DMS79 treated with DMSO at 0.1 percent for 48 hours (cell line): ENCODE measurements at regions not wholly inside any gene's neighbourhood (a gene's known extent, or its start where the extent isn't known, plus 50 kb on each side); places are given as distances from the start of the nearest gene placed in this dataset.

ENCODE experiments used
- DNase-seq: peaks from one replicate; lab custom pipeline; 2025; lab: John Stamatoyannopoulos, UW

DNA sequence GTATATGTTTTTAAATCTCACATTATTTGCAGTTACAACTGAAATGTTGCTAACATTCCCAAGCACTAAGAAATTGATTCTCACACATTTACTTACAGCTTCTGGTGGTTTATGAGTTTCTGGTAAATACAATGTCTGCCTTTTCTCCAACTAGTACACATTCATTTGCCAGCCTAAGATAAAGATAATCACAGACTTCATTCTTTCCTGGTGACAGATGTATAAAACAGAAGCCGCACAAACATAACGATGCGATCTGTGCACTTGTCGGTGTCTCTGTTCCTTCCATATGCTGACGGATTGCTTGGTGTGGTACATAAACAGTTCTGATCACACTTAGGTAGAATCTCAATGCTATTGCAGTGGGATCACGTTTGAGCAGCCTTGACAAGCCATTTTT is 100.4 kb upstream of the DDX18 start:
- no peak for DNase-seq

DNA sequence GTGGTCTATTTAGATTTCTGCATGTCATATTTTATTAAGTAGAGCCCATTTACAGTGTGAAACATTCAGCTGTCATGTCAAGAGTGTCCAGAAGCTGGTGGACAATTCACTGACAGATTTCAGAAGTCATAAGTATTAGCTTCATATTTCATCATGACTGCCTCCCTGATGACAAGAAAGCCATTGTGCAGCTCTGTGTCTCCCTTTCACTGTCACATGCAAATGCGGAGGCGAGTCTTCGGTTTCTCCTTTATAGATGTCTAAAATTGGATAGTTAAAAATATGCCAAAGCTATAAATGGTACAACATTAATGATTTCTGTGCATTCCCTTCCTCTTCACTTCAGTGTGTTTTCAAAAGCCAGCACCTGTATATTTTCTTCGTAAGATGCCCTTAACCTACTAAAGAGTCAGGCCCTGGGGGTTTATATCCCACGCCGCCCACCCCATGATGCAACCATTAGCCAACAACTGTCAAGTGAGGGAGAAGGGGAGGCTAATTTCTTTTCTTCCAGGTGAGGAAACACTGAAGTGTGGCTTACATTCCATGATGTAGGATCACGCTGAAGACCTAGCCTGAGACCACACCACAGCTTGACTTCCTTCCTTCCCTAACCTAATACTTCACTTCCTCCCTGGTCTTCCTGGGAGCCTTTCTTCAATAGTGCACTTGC is 99.6 kb upstream of the DDX18 start:
- DNase-seq, result no peak

DNA sequence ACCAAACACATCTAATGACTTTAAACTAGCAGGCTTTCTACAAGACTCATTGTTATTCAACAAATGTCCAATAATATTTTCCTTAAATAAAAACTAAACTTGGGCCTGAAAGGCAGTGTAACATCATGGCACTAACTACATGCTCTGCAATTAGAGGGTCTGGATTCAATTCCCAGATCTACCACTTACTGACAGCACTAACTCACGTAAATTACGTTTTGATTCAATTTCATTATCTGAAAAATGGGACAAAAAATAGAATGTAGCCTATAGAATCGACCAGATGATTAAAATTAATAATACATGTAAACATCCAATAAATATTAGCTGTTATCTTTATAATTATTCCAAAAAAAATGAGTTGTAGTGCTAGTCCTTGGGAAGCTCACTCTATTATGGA is 98.0 kb upstream of the DDX18 start:
- DNase-seq, result no peak

DNA sequence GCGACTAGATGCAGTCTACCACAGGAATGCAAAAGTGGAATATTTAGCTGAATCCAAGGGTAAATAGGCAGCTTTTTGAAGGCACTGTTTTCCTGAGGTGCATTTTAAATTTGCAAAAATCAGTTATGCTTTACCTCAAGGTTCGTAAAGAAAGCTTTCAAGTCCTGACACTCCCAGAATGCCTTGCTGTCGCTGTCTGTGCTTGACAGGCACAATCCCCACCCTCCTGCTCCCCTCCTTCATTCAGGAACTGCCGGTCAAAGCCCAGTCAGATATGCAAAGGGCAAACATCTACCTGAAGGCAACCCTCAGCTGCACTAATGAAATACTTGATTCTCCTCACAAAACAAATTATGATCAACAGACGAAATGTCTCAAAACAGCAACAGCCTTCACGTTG is 97.4 kb upstream of the DDX18 start:
- DNase-seq, result no peak

DNA sequence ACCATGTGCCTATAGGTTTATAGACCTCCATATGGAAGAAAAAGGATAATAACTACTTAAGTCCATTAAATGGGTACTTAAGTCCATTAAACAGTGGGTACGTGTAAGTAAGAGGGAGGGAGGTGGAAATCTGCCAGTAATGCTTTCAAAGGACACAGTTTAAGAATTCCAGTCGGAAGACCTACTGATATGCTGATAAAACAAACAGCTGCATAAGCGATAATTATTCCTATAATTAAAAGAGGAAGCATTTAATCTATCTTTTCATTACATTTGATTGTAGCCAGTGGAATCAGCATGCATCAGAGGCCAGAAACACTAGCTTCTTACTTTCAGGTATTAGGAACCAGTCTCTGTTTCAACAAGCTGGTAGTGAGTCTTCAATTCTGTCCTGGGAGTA is 96.4 kb upstream of the DDX18 start:
- no peak for DNase-seq

DNA sequence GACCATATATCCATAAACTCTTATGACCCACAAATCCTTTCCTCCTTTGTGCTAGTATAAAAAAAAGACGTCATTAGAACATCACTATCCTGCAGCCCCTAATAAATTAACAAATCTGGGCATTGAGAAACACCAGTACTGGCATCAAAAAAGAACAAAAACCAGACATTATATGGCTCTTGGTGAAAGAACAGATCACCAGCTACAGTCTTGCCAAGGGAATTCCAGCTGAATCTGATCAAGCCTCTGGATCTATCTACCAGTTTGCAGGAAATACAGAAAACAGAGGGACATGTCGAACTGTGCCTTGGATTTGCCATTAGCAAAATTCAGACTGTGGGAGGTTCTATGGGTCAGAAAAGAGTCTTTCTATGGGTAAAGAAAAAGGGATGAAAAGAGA is 93.7 kb upstream of the DDX18 start:
- DNase-seq, result no peak

DNA sequence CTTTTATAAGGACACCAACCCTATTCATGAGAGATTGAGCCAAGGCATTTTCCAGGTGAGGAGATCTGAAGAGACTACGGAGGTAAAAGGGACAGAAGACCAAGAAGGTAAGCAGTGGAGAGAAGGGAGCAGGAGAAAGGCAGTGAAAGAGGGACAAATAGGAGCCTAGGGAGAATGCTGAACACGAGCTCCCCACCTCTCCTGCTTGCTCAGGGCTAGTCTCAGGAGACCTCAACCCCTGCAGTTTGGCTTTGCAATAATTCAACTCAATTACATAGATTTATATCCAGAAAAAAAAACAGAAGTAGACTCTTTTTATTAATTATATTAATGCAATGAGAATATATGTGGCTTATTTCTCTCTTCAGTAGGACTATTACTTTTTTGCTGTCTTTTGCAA is 91.0 kb upstream of the DDX18 start:
- DNase-seq, result no peak

DNA sequence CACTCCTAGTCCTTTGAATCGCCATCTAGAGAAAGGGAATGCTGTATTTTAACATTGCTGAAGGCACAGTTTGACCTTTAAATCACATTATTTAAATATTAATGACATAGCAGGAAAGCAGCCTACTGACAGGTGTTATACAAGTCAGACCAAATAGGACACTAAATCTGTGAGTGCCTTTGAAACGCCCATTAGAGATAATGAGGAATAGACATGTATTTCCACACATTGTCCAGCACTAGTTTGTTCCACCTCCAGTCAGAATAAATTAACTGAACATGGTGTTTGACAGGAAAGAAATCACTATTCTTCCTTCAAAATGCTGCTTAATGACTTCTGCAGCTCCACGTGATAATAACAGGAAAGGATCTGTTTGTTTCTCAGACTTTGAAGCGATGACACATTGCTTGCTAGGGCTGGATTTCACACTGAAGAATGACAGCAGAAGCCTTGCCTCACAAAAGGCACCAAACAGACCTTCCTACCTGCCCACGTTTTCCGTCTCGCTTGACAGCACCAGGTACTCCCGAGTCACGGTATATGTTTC is 90.5 kb upstream of the DDX18 start:
- no peak for DNase-seq

DNA sequence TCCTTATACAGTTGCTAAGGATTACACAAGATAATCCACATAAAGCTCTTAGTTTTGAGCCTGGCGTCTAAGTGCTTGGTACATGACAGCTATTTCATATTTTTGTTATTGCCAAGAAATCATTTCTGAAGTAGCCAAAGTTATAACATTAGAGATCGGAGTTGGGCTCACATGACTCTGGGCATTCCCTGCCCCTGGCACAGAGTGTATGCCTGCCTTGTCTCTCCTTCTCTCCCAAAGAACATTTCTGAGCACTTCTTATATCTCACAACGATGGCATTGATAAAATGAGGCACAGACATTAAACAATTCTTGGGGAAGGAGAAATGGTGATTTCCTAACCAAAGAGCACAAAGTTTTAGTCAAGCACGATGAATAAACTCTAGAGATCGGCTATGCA is 87.7 kb upstream of the DDX18 start:
- no peak for DNase-seq

DNA sequence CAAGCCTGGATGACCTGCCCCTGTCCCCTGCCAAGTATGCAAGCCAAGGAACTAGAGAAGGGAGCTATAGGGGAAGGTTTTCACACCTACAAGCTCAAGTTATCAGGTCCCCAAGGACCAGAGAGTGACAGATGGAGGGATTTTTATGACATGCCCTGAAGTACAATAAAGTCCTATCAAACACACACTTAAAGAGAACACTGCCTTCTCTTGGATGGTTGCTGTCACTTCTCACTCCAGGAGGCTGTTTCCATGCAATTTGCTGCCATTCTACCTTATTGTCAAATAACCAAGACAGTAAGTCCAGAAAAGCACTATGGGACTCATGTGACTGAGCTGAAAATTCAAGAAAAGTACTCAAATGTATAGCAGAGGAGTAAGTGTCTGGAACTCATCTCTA is 76.6 kb upstream of the DDX18 start:
- DNase-seq, result no peak

DNA sequence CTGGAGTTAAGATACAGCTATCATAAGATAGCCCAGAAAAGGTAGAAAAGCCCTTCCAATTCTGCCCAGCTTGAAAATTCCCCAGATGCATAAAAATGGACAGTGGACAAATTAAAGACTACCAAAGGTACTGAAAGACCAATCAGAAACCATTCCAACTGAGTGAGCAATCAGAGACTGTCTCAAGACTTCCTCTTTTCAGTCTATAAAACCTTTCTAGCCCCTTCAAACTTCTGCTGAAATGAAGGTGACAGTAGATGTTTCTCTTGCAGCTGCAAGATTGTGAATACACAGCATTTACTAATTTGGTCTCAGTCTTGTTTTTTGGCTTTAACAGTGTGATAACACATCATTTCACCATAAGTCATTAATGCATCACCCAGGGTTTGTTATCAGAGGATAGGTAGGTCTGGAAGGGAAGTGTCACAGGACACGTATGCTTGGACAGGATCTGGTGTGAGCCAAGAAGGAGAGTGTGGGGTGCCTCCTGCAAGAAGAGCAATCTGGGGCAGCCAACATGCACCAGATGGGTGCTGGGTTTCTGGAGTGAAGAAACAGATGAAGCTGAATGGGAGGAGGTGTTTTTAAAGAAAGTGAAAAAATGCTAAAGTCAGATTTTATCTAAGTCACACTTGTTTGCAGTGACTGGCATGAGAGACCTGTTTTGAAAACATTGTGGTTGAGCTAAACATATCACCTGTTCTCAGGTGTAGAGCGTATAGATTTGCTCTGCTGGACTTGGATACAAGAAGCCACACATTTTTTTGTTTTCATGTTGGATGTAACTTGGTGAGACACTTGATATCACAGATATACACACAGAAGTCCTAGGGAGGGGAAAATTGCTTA is 75.3 kb upstream of the DDX18 start:
- DNase-seq, result no peak

DNA sequence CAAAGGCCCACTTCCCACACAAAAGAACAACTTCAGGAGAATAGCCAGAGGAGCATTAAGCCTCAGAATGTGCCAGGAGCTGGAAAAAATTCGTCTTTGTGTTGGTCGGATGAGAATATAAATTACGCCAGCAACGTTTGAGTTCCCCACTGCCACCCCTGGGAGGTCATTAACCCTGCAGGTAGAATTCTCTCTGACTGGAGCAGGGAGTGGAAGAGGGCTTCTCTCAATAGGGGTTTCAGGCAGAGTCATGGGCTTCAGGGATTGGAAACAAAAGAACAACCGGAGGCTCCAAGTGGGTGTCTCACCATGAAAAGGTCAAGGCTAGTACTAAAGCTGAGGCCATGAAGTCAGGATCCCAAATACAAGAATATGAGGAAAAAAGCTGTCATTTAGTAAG is 69.0 kb upstream of the DDX18 start:
- DNase-seq, result no peak

DNA sequence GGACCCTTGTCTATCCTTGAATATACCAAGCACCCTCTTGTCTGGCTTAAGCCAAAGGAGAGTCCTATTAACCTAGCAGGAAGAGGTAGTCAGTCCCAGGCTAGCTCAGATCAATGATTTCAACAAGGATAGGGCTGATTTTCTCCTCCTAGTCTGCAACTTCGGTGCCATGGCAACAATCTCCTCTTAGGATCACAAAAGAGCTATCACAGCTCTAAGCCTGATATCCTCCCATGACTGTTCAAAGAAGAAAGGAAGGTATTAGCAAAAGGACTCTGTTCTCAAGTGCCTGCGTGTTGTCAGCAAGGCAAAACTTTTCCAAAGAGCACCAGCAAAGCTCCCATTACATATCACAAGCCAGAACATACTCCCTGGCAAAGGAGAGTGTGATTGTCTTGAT is 58.7 kb upstream of the DDX18 start:
- DNase-seq, result no peak

DNA sequence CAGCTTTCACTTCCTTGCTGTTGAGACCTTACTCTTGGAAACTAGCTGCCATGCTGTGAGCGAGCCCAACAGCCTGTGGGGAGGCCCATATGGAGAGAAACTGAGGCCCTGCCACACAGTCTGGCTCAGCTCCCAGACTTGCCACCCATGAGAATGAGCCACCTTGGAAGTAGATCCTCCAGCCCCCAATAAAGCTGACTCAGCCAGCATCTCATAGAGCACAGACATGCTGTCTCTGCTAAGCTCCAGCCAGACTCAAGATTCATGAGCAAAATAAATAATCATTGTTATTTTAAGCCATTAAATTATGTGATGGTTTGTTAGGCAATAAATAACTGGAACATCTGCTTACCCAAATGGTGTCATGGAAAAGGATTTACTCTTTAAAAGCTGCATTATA is 53.6 kb upstream of the DDX18 start:
- DNase-seq, result no peak

DNA sequence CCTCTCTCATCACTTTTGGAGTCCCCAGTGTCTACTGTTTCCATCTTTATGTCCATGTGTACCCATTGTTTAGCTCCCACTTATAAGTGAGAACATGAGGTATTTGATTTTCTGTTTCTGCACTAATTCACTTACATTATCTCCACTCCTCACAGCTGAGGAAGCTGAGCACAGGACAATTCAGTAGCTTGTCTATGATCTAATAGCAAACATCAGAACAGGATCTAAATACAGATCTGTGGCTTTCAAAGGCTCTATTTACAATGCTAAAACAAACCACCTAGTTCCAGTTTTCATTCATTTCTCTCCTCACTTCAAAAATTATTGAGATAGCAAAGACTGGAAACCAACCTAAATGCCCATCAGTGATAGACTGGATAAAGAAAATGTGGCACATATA is 52.0 kb upstream of the DDX18 start:
- DNase-seq, result no peak

DNA sequence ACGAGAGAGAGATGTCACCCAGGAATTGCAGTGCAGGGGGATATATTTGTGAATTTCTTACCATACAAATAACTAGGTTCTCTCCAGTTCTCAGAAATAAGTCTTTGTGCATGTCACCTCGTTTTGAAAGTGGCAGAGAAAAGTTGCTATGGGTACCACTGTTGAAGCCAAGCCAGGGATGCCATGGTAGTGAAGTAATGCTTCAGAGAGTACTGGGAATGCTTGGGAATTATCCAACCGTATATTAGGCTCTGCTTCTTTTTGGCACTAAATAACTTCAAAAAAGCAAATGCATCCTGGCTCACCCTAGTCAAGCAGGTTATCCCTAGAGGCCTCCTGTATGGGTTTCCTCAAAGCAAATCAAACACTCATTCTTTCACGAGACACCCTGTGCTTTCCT is 50.7 kb upstream of the DDX18 start:
- no peak for DNase-seq
